GM21381 (cell line): ENCODE measurements at regions not wholly inside any gene's neighbourhood (a gene's known extent, or its start where the extent isn't known, plus 50 kb on each side); places are given as distances from the start of the nearest gene placed in this dataset.
"Not testable (repeated sequence)": the region's sequence is repeated elsewhere in the genome, so short reads cannot be mapped to it uniquely, and the experiment has no call there.

Source experiments
- ATAC-seq: cut with Tn5 transposase; IDR thresholded peaks from one replicate; pipeline ENCODE4 v1.9.1; 2021; ENCODE audit warnings: mild to moderate bottlenecking, moderate library complexity; ENCODE audit not compliant: unreplicated experiment

DNA sequence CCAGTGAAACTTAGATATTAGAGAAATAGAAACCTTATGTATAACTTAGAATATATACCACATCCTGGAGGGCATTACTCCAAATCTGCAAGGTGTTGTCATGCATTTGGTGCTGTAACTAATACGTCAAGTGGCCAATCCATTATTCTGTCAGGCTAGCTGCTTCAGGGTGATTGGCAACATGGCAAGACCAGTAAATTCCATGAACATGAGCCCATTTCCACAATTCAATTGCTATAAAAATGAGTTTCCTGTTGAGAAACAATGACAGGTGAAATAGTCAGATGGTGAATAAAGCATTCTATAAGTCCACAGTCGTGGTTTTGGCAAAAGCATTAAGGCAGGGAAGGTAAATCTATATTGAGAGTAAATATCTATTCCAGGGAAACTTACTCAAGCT is 566.0 kb downstream of the ADGRL2 start:
- no peak for ATAC-seq

DNA sequence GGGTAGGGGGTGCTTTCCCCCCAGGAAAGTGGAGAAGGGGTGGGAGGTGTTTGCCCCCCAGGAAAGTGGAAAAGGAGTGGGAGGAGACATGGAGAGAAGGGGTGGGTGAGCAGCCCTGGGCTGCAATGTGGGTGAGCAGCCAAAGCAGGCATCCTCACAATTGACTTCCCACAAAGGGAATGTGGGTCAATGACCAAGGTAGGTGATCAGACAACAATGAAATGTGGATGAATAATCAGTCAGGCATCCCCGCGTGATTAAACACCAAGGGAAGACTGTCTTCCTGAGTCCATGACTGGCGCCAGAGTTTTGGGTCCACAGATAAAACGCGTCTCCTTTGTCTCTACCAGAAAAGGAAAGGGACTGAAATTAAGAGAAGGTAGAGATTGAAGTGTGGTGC is 558.8 kb downstream of the ADGRL2 start:
- not testable (repeated sequence) for ATAC-seq

DNA sequence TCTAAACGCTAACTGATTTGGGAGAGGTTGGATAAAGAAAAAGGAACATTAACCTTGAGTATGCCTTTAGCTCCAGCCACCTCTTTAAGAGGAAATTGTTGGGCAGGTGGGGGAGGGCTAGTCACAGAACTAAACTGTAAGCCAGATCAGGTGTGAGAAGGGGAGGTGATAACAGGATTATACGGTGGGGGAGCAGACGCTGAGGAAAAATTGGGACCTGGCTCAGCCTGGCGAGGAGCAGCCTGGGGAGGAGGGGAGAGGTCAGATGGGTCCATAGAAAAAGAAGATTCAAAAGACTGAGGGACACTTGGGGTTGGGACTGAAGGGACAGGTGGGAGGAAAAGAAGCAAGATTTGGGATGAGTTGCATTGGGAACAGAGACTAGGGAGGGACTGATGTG is 558.0 kb downstream of the ADGRL2 start:
- not testable (repeated sequence) for ATAC-seq

DNA sequence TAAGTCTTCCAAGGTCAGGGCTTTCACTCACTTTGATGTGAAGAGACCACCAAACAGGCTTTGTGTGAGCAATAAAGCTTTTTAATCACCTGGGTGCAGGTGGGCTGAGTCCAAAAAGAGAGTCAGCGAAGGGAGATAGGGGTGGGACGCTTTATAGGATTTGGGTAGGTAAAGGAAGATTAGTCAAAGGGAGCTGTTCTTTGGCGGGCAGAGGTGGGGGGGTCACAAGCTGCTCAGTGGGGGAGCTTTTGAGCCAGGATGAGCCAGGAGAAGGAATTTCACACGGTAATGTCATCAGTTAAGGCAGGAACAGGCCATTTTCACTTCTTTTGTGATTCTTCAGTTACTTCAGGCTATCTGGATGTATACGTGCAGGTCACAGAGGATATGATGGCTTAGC is 553.8 kb downstream of the ADGRL2 start:
- ATAC-seq = not testable (repeated sequence)

DNA sequence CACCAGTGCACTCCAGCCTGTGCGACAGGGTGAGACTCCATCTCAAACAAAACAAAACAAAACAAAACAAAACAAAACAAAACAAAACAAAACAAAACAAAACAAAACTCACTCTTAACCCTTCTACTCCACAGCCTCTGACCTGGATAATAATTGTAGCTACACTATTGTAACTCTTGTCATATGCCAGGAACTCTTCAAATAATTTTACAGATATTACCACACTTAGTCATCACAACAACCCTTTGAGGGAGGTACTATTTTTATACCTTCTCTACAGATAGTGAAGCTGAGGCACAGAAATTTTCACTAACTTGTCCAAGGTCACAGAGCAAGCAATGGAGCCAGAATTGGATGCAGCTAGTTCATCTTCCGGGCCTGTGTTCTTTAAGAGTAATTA is 547.8 kb downstream of the ADGRL2 start:
- no peak for ATAC-seq

DNA sequence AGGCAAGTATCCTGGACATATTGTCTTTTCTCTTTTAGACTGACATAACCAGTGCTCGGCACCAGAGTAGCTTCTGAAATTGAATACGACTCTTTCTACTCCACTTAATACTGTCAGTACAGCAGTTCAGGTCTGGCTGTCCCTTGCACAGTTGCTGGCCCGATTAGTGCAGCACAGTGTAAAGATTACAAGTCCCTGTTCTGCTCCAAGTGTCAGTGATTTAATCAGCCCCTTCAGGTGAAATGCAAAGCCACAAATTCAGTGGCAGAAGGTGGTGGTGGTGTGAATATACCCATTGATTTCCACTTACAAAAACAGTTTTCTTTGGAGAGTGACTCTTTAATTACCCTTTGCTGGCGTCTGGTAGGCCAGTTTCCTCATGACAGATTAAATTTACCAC is 545.4 kb downstream of the ADGRL2 start:
- ATAC-seq = no peak

DNA sequence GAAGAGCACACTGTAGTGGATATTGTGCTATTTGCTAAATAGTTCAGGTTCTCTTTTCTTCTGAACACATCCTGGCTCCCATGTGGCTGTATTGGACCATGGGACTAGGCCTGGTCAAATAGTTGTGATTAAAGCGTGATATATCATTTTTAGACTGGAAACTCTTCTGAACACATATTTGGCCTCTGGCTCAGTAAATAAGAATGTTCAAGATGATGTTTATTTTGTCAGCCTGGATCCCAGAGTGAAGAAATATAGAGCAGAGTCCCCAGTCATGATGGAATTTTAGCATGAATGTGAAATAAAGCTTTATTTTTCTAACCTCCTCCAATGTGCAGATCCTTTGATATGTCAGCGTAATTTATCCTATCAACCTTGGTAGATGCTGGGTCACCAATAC is 542.6 kb downstream of the ADGRL2 start:
- ATAC-seq = no peak

DNA sequence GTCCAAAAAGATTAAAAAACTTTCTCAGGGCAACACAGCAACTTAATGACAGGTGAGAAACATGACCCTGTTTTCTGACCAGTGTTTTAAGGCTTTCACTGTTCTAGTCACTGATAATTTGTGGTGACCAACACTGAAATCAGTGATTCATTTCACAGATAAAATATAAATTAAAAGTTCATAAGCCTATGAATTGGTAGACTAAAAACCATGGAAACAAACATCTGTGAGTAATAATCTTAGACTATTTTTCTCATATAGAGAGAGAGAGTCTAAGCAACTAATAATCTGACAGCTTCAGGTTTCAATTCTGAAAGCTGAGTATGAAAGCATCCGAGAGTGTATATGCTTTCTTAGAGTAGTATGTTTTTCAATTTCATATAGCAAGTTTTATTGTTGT is 536.9 kb downstream of the ADGRL2 start:
- ATAC-seq = no peak

DNA sequence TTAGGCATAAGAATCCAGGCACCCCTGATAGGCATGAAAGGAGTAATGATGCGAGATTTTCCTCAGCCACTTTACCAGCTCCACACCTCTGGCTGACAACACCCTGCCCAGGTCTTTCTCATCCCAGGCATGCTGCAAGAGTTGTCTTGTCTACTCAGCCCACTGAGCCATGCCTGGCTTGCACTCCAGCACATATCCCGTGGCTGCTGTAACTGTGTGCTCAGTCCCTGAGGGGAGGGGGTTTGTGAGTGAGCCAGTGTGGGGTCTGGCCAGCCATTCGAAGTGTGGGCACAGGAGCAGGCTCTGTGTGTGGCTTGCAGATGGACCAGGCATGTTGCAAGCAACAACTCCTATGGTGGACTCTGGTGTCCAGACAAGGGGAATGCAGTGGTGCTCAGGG is 529.6 kb downstream of the ADGRL2 start:
- no peak for ATAC-seq

DNA sequence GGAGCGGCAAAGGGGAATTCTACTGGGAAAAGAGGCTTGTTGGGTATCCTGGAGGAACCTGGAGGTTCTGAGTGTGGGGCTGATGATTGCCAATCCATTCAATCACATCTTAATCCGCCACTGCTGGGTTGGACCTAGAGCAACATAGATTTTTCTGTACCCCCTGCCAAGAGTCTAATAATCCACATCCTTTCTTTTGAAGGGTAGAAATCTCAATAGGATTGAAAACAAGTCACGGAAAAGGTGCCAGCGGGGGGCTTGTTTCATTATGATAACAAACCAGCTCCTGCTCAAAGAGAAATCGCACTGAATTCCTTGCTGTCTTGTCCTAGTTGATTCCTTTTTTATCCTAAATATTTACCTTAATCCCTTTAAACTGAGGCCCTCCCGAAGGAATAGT is 528.5 kb downstream of the ADGRL2 start:
- no peak for ATAC-seq

DNA sequence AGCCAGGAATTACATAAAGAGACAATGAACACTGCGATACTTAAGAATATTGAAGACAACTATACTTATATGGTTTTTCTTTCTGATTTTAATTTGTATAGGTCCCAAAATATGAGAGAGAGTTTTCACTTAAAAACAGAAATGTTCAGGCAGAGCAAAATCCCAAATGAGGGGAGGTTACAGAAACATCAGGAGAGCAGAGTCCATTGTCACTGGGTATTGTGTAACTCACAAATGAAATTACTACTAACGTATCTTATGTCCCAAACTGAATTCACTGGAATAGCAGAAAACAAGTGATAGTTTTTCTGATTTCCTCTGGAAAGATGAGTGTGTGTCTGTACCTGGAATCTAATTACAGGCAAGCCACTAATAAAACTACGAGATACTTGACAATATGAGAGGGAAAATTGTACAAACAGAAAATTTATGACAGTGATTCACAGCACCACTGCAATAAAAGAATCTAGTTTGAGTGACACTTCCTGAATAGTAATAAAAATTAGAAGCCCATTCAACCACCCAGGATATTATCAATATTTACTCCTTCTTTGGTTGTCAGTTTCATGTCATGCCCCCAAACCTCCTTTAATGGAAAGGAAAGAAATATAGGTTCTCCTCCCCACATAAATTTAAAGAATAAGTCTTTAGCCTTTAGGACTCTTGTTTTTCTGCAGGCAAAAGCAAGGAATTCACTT is 522.6 kb downstream of the ADGRL2 start:
- ATAC-seq = no peak

DNA sequence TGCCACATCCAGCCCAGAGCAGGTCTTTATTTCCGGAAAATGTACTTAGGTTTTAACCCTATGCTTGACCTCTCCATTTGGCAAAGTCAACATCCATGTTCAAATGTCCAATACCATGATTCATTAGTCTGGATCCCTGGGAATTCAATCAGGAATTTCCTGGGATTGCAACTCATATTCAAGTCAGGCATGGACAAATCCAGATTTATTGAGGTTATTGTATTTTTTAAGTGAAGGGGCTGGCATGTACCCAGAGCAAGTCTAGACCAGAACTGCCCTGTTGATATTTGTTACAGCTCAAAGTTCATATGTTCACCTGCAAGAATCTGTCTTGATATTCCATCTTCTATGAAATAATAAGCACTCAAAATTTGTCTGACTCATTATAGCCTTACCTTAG is 521.1 kb downstream of the ADGRL2 start:
- no peak for ATAC-seq

DNA sequence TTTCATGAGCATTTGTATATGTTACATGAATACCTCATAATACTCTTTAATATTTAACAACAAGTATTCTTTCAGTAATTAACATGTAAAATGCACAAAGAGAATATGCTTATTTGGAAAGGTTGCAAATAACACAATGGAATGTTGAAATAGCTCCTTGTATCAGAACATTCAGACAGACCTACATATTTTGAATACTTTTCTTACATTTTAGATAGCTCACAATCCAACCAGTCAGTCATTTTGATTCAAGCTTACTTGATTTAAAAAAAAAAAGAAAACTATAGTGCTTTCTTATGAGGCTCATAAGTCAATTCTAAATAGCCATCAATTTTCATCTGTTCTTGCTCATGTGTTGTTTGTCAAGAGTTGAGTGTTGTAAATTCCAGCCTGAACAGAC is 518.8 kb downstream of the ADGRL2 start:
- ATAC-seq = no peak

DNA sequence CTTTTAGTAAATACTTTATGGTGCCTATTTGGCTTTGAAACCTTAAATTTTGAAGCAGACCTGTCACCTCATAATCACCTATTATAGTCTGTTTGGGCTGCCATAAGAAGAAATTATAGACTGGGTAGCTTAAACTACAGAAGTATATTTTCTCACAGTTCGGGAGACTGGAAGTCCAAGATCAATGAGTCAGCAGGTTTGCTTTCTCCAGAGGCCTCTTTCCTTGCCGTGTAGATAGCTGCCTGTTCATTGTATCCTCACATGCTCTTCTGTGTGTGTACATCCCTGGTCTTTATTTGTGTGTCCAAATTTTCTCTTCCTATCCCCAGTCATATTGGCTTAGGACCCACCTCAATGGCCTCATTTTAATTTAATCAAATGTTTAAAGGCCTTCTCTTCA is 518.2 kb downstream of the ADGRL2 start:
- ATAC-seq = no peak

DNA sequence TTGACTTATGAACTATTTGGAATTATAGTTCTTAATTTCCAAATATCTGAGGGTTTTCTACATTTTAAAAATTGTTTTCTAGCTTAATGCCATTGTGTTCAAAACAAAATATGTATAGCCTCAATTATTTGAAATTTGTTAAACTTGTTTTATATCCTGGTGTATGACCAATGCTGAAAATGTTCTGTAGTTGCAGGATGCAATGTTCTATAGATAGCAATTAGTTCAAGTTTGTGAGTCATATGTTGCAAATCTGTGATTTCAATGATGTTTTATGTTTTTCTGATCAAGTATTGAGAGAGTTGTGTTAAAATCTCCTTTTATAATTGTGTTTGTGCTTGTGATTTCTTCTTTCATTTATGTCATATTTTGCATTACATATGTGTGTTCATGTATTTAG is 517.5 kb downstream of the ADGRL2 start:
- no peak for ATAC-seq

DNA sequence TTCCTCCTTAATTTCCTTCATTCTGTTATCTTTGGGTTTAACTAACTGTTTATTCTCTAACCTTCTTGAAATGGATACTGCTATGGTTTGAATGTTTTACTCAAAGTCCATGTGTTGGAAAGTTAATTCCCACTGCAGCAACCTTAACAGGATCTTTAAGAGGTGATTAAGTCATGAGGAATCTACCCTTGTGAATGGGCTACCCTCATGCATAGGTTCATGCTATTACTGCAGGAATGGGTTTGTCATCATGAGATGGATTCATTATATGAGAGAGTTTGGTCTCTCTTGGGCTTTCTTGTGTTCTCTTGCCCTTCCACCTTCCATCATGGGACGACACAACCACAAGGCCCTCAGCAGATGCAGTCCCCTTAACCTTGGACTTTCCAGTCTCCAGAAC is 516.9 kb downstream of the ADGRL2 start:
- no peak for ATAC-seq

DNA sequence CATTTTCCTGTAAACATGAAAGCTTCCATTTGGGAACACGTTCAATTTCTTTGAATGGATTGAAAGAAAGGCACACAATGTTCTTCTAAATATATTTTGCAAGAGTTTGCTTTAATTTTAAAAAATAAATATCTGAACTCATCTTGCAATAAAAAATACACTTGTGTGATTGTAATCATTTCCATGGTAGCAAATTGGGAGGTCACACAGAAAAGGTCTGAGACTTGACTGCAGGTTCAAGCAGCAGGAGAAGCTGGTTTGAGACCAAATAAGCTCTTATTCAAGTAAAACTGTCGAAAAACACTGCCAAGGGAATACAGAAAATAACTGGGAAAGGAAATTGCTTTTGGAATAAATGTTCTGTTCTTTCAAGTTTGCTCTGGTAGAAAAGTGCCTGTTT is 498.9 kb downstream of the ADGRL2 start:
- no peak for ATAC-seq

DNA sequence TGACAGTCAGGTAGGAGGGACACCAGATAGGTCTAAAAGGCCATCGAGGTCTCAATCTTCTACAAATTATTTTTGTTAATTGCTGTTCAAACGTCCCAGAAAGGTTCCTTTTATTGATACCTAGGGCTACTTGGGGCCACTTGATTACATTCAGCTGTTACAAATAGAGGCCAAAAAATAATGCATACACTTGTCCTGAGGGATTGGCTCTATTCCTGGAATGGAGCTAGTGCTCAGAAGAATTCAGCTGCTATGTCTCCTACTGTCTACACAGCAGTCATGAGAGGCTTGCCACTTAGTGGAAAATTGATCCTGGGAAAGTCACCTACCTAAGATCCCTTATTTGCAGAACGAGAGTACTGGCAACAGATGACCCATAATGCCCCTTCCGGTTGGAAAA is 498.3 kb downstream of the ADGRL2 start:
- ATAC-seq = no peak

DNA sequence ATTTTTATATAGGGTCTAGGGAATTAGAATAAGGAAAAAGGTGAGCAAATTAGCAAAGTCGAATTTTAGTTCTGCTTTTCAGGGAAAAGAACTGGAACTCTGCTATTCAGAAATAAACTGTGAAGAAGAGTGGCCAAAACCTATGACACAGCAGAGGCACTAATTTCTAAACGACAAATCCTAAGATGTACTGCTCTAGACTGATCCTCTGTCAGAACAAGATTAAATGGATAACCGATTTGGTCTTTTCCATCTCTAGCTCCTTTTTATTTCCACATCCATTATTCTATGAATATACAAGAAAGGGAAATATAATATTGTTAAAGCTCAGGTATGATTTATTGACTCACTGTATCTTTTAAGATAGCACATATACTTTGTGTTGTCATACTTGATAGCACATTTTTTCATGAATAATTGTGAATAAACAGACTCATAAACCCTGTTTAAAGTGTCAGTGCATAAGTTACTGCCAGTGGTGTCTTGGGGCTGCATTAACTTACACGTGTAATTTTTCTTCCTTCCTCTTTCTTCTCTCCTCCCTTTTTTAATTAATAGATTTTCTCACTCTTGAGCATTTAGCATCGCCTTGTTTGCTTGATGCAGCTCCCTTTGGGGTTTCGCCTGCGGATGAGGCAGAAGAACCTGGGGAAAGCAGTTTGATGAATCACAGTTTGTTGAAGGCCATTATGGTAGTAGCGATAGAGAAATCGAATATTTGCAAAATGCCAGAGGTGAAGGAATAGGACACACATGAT is 496.6 kb downstream of the ADGRL2 start:
- ATAC-seq = no peak

DNA sequence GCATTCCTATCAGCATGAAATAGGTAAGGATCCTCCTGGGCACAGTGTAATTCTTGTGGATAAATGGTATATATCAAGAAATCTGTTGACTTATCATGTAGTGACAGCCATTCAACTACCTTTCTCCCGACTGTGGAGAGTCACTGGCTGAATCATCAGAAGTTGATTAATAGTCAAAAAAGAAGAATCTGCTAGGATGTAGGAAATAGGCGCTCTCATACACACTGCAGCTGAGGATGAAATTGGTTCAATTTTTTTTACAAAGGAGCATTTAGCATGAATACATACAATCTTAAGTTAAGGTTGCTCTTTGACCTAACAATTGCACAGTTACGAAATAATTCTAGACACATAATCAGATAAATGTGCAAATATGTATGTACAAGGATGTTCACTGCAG is 486.8 kb downstream of the ADGRL2 start:
- no peak for ATAC-seq

DNA sequence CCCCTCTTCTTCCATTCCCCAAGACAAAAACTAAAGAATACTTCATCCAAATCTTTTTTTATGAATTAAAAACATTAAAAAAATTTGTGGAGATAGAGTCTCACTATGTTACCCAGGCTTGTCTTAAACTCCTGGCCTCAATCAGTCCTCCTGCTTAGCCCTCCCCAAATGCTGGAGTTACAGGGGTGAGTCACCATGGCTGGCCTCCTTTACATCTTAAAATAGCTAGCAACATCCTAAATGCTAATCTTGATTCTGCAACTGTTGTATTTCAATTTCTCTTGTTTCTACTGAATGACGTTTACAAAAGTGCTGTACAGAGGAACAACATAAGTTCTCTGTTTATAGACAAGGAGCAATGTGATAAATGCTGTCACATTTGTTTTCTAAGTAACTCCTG is 483.5 kb downstream of the ADGRL2 start:
- ATAC-seq = no peak

DNA sequence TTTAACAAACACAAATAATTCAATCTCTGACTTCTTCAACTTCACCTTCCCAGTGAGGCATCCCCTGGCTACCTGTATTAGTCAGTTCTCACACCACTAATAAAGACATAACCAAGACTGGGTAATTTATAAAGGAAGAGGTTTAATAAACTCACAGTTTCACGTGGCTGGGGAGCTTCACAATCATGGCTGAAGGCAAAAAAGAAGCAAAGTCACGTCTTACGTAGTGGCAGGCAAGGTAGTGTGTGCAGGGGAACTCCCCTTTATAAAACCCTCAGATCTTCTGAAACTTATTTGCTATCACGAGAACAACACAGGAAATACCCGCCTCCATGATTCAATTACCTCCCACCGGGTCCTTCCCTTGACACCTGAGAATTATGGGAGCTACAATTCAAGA is 478.5 kb downstream of the ADGRL2 start:
- no peak for ATAC-seq

DNA sequence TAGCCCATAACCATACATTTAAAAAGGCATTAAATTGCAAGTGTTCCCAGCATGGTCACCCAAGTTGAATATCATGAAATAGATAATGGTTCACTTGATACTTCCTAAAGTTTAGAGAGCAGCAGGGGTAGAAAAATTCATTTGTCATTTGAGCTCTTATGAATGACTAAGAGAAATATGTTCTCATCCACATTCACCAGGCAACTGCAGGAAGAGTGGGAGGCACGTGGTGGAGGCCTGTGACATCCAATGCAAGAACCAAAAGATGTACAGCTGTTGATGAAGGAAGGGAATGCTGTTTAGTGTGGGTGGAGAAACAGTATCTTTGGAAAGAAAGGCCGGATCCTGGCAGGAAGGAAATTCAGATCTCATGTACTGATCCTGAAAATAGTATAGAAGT is 473.1 kb downstream of the ADGRL2 start:
- no peak for ATAC-seq
